ENCODE measurements at regions not wholly inside any gene's neighbourhood (a gene's known extent, or its start where the extent isn't known, plus 50 kb on each side); places are given as distances from the start of the nearest gene placed in this dataset.

DNA sequence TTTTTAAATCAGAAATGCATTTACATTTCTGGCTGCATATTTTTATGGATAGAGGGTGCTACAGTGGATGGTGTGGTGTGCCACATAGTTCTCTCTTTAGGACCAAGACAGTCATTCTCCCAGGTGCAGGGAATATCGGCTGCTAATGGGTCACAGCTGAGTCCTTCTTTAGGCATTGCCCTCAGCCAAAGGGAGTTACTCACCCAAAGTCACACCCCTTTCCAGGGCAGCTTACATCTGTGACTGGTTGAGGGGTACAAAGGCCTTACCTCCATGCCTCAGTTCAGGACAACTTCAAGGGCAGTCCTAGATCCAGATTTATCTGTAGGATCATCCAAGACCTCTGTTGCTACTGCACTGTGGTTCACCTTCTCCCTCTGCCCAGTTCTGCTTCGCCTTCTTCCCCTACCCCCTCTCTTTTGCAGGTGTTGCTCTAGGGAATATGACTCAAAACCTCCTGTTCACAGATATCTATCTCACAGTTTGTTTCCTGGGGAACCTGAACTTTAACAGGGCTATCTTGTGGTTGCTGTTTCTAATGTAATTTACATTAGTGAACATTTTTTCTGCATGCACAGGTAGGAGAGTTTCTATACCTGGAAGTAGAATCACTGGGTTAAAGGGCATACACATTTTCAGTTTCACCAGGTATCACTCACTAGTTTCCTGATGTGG lies 413.9 kb downstream of the RPS6KC1 start:
- TF ChIP-seq, protein P1, sequence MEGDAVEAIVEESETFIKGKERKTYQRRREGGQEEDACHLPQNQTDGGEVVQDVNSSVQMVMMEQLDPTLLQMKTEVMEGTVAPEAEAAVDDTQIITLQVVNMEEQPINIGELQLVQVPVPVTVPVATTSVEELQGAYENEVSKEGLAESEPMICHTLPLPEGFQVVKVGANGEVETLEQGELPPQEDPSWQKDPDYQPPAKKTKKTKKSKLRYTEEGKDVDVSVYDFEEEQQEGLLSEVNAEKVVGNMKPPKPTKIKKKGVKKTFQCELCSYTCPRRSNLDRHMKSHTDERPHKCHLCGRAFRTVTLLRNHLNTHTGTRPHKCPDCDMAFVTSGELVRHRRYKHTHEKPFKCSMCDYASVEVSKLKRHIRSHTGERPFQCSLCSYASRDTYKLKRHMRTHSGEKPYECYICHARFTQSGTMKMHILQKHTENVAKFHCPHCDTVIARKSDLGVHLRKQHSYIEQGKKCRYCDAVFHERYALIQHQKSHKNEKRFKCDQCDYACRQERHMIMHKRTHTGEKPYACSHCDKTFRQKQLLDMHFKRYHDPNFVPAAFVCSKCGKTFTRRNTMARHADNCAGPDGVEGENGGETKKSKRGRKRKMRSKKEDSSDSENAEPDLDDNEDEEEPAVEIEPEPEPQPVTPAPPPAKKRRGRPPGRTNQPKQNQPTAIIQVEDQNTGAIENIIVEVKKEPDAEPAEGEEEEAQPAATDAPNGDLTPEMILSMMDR (conservative IDR thresholded peaks at IDR 0.05), result no peak
- no peak for TF ChIP-seq ZFX (IDR thresholded peaks at IDR 0.05)
